ENCODE measurements at regions not wholly inside any gene's neighbourhood (a gene's known extent, or its start where the extent isn't known, plus 50 kb on each side); places are given as distances from the start of the nearest gene placed in this dataset.

DNA sequence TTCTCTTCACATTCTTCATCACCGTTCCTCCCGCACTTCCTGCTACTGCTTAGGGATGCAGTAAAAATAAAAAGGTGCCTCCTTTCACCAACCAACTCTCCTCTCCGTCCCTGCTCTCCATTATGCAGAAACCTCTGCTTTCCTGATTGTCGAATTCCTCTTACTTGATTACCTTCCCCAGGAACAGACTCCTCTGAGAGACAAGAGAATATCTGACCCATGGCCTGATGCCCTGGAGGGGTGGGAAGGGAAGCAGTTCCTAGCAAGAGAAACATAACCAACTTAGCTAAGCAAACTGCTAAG lies 80.9 kb downstream of the TRIM29 start:
- POLR2A ChIA-PET, result no interaction called here
- CTCF ChIA-PET, result no interaction called here

More for the DNA sequence above, 80.9 kb downstream of the TRIM29 start:
- no peak for DNase-seq (ENCODE audit: low read depth, low spot score)
- Histone ChIP-seq H2AFZ (ENCODE audit: low read depth, low read length) (no peak overlapping the region), H3K9me3 (replicated peaks; ENCODE audit: control insufficient read depth, insufficient read depth, low read length) (no peaks in the 10 kb centered on the region), H4K20me1 (replicated peaks; ENCODE audit: control insufficient read depth, extremely low read depth, insufficient read depth, low read length) (no peaks in the 10 kb centered on the region), H3K79me2 (ENCODE audit: control insufficient read depth, insufficient read depth, low read length) (no peaks in the 10 kb centered on the region), H3K4me3 (replicated peaks in 1 of 3; ENCODE audit: insufficient read depth in 1 of 3, low read depth in 1 of 3, low read length in 3 of 3) (no peak overlapping the region), H3K4me1 (ENCODE audit: control insufficient read depth, extremely low read depth, insufficient read depth, low read length) (no peaks in the 10 kb centered on the region), H3K4me2 (ENCODE audit: insufficient read depth, low read length) (no peak overlapping the region), H3K27ac (ENCODE audit: insufficient read depth, low read depth, low read length) (no peak overlapping the region), H3K9me1 (replicated peaks; ENCODE audit: control insufficient read depth, extremely low read depth, insufficient read depth, low read length) (no peaks in the 10 kb centered on the region), H3K36me3 (ENCODE audit: control insufficient read depth in 2 of 2, extremely low read depth in 1 of 2, insufficient read depth in 2 of 2, low read length in 2 of 2) (no peaks in the 10 kb centered on the region), H3K9ac (replicated peaks; ENCODE audit: extremely low read depth, insufficient read depth, low read length) (no peak overlapping the region), H3K27me3 (ENCODE audit: control insufficient read depth in 2 of 2, insufficient read depth in 2 of 2, low read length in 2 of 2) (peaks cover 0 to 4% of the 10 kb centered on the region in 2 experiments)
- intact Hi-C loops (cut with micrococcal nuclease), result no loop called here
- TF ChIP-seq POLR2A (IDR thresholded peaks at IDR 0.05; ENCODE audit: low read depth, low read length) (no peak), FOS (IDR thresholded peaks at IDR 0.05; ENCODE audit: borderline replicate concordance, insufficient read depth, low read length) (no peak), GATA2 (IDR thresholded peaks at IDR 0.05; ENCODE audit: insufficient read depth, insufficient read length, low read depth, low read length) (no peak), CTCF (IDR thresholded peaks at IDR 0.05; ENCODE audit: extremely low read depth in 1 of 2, insufficient read depth in 1 of 2, low read depth in 1 of 2, low read length in 2 of 2) (no peak), MAX (IDR thresholded peaks at IDR 0.05; ENCODE audit: insufficient read depth, insufficient read length) (no peak), EZH2 (IDR thresholded peaks at IDR 0.05; ENCODE audit: borderline replicate concordance, low read depth, low read length, severe bottlenecking) (no peak), JUN (IDR thresholded peaks at IDR 0.05; ENCODE audit: borderline replicate concordance, insufficient read depth, insufficient read length, low read depth) (no peak)
- no peak for FAIRE-seq
- no TSS peak for BruUV-seq (replicated peaks)
- dilution Hi-C loops (cut with MboI; ENCODE audit: extremely low pct_ligation_motif_present, low sequenced_read_pairs), result no loop called here

Measured in endothelial cell of umbilical vein (primary cell).